NB4 (cell line): ENCODE measurements at regions not wholly inside any gene's neighbourhood (a gene's known extent, or its start where the extent isn't known, plus 50 kb on each side); places are given as distances from the start of the nearest gene placed in this dataset.

Experiments
- CTCF ChIP-seq: IDR thresholded peaks from one replicate; pipeline ENCODE4 v1.5.1; 2012; ENCODE audit warnings: low read depth, low read length
- MAX ChIP-seq: IDR thresholded peaks from 2 replicates; pipeline ENCODE4 v1.6.1; 2011; ENCODE audit warnings: low read depth, low read length

GRCh38 chr10:78465431-78465830 lies 431.8 kb downstream of the RPS24 start:
- TF ChIP-seq MAX (no peak), CTCF (no peak)
